Left cardiac atrium (tissue), 4 donors: ENCODE measurements at regions not wholly inside any gene's neighbourhood (a gene's known extent, or its start where the extent isn't known, plus 50 kb on each side); places are given as distances from the start of the nearest gene placed in this dataset.
A peak's percentile ranks its signal among the peaks of the same experiment; 100 is the strongest.
"Not testable (repeated sequence)": the region's sequence is repeated elsewhere in the genome, so short reads cannot be mapped to it uniquely, and the experiment has no call there.

Experiments
- ATAC-seq, 2 donors: fragments of 200-7000 bp; cut with Tn5 transposase; one replicate each; pipeline ENCODE4 v1.9.1; 2020; ENCODE audit warnings: mild to moderate bottlenecking in 2 of 2, moderate library complexity in 2 of 2
- DNase-seq: peaks from one replicate; pipeline ENCODE4 v3.0.0-alpha.2; 2020
- intact Hi-C, 2 donors: fragments of 100-400 bp; cut with DNase I; formaldehyde crosslinking; loops; one replicate each; pipeline versions ENCODE4 v1.14.1 to v1.15.1; 2022 to 2023
- donor health status: DM: no; HTN: yes; CAD: no.
- donor health status: DM: no; HTN: yes; CAD: no; lungs with severe emphysema.
- donor health status: DM: yes; HTN: yes; CAD: no.
- donor health status: Dilated cardiomyopathy.

DNA sequence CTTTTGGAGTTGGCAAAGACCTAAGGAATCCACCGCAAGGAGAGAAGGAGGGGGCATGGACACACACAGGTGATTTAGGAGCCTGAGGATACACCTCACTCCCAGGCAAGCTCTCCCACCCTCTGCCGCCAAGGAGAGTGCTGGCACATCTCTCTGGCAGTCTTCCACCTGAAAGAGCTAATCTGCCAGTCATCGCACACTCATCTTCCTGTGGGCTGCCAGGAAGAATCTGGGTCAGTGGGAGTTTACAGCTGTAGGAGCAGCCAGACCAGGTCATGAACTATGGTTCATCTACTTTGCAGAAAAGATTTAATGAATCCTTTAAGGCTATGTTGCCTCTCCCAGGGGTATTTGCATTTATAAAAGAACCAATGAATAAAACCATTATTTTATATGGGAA, 170.6 kb upstream of the TSC22D2 start:
- peak; percentile 39 for DNase-seq
- peak; percentile 75 for ATAC-seq

GRCh38 chr3:150236316-150237082, 171.6 kb upstream of the TSC22D2 start:
- no peak for DNase-seq
- ATAC-seq: no peak
- intact Hi-C loops: loop anchor here in 1 of 2 donors (10.0 kb wide), 1 partner anchor 168 kb away; the partner anchor contains the start of gene TSC22D2

More for the DNA sequence above, 170.6 kb upstream of the TSC22D2 start:
- intact Hi-C loops: loop anchor here in 1 of 2 donors (10.0 kb wide), 1 partner anchor 167 kb away; the partner anchor contains the start of gene TSC22D2

DNA sequence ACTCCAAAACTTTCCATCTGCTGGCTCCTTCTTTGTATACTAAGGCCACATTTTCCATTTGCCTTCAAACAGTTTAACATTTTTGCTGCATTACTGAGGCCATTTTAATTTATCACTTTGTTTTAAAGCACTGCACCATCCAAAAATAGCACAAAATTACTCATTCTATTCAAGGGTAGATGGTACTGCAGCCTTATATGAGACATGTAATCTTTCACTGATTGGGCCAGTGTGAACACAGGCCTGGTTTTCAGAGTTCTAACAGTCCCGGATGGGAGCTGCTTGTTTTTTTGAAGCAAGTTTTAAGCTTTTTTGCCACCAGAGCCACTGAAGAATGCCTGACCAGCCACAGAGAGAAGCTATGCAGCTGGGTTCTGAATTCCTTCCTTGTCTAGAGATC, 172.3 kb upstream of the TSC22D2 start:
- intact Hi-C loops: loop anchor here in 1 of 2 donors (10.0 kb wide), 1 partner anchor 169 kb away; the partner anchor contains the start of gene TSC22D2
- no peak for DNase-seq

DNA sequence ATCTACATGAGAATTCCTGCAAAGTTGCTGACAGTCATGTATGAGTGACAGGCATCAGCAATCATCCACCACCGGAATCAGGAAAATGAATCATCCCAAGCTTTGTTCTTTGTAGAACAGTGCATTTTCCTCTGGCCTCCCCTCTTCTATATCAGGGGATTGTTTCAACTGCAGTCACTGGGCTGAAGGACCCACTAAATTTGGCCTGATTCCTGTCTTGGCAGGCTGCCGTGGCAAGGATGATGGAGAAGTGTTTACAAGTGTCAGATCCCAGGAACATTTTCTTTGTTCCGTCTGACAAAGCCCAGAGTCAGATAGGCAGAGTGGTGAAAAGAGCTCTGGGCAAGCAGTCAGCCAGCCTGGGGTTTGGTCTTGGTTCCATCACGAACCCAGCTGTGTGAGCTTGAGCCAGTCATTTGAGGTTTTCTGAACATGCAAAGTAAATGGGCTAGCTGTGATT, 175.1 kb upstream of the TSC22D2 start:
- ATAC-seq (peak; percentile 87 to 88), DNase-seq (peak; percentile 74)
- intact Hi-C loops: loop anchor here in 1 of 2 donors (10.0 kb wide), 1 partner anchor 172 kb away; the partner anchor contains the start of gene TSC22D2

More for the DNA sequence above, 172.3 kb upstream of the TSC22D2 start:
- peak; percentile 32 to 60 for ATAC-seq

GRCh38 chr3:150230037-150230436, 178.1 kb upstream of the TSC22D2 start:
- intact Hi-C loops: loop anchor here in 1 of 2 donors (10.0 kb wide), 1 partner anchor 175 kb away; the partner anchor contains the start of gene TSC22D2
- ATAC-seq (no peak), DNase-seq (no peak)

DNA sequence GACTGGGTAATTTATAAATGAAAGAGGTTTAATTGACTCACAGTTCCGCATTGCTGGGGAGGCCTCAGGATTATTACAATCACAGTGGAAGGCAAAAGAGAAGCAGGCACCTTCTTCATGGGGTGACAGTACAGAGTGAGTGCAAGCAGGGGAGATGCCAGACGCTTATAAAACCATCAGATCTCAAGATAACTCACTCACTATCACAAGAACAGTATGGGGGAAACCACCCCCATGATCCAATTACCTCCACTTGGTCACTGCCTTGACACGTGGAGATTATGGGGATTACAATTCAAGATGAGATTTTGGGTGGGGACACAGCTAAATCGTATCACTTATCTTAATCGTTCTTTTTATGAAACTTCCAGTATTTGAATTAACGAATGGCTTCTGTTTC, 179.5 kb upstream of the TSC22D2 start:
- intact Hi-C loops: loop anchor here (10.0 kb wide), 1 partner anchor 264 kb away; no protein-coding TSS in a partner anchor
- ATAC-seq, DNase-seq: not testable (repeated sequence)

- intact Hi-C loops: loop anchor here (10.0 kb wide), 1 partner anchor 263 kb away; no protein-coding TSS in a partner anchor
- peak; percentile 59 to 61 for ATAC-seq
- peak; percentile 48 for DNase-seq
Observed at GRCh38 chr3:150227839-150228238, 180.3 kb upstream of the TSC22D2 start.

DNA sequence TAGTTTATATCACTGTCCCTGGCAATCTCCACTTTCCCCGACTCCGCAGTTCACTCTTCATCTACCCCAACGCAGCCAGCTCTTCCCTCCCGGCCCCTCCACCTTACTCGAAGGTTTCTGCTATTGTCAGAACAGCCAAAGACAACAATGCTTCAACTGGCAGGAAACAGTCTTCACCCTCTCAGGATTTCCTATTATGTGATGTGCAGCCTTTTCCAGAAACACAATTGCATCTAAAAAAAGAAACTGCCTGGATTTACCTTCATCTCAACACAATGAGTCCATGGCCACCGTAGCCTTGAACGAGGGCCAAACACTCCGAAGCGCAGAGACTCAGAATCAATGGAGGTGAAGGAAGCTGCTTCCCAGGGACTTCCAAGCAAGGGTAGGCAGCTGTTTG, 182.1 kb upstream of the TSC22D2 start:
- peak in 1 of 2 donors; percentile 53 for ATAC-seq
- peak; percentile 48 for DNase-seq
- intact Hi-C loops: loop anchor here (10.0 kb wide), 1 partner anchor 261 kb away; no protein-coding TSS in a partner anchor

- intact Hi-C loops: loop anchor here (2.0 to 10.0 kb wide), 2 partner anchors 259 to 273 kb away; no protein-coding TSS in a partner anchor
- ATAC-seq (no peak), DNase-seq (no peak)
Observed at GRCh38 chr3:150223558-150223957, 184.5 kb upstream of the TSC22D2 start.

- intact Hi-C loops: loop anchor here (2.0 to 10.0 kb wide), 2 partner anchors 258 to 274 kb away; no protein-coding TSS in a partner anchor
- no peak for DNase-seq
- ATAC-seq: no peak
Observed at GRCh38 chr3:150222691-150223489, 185.2 kb upstream of the TSC22D2 start.

- ATAC-seq (no peak), DNase-seq (no peak)
- intact Hi-C loops: loop anchor here (2.0 to 10.0 kb wide), 2 partner anchors 257 to 275 kb away; no protein-coding TSS in a partner anchor
Observed at GRCh38 chr3:150221904-150222523, 186.1 kb upstream of the TSC22D2 start.

GRCh38 chr3:150220799-150221198, 187.3 kb upstream of the TSC22D2 start:
- ATAC-seq: no peak
- intact Hi-C loops: loop anchor here (10.0 kb wide), 1 partner anchor 256 kb away; no protein-coding TSS in a partner anchor
- DNase-seq: no peak

DNA sequence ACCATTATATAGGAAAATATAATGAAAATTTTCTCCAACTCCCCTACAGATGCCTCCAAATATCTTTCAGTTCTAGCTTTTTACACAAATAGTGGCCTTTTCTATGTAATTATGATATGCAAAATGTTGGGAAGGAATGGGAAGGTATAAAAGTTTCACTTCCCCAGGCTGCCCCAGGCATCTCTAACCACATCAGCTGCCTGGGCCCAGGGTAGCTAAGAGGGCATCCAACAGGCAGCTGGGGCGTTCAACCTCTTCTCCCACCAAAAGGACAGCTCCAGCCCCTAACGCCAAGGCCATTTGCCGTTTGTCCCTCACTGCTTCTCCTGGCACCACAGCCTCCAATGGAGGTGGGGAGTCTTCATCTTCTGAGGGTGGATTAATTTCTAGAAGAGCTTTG, 188.1 kb upstream of the TSC22D2 start:
- intact Hi-C loops: loop anchor here (10.0 kb wide), 1 partner anchor 255 kb away; no protein-coding TSS in a partner anchor
- DNase-seq: no peak
- no peak for ATAC-seq

GRCh38 chr3:150218841-150219240, 189.3 kb upstream of the TSC22D2 start:
- no peak for DNase-seq
- intact Hi-C loops: no loop called here
- ATAC-seq: no peak

- intact Hi-C loops: no loop called here
- ATAC-seq (no peak), DNase-seq (no peak)
Observed at GRCh38 chr3:150218236-150218635, 189.9 kb upstream of the TSC22D2 start.

- DNase-seq: no peak
- intact Hi-C loops: no loop called here
- ATAC-seq: no peak
Observed at GRCh38 chr3:150217691-150218090, 190.4 kb upstream of the TSC22D2 start.

GRCh38 chr3:150216866-150217600, 191.1 kb upstream of the TSC22D2 start:
- DNase-seq: no peak
- ATAC-seq: no peak
- intact Hi-C loops: no loop called here
